ENCODE measurements at regions not wholly inside any gene's neighbourhood (a gene's known extent, or its start where the extent isn't known, plus 50 kb on each side); places are given as distances from the start of the nearest gene placed in this dataset.

DNA sequence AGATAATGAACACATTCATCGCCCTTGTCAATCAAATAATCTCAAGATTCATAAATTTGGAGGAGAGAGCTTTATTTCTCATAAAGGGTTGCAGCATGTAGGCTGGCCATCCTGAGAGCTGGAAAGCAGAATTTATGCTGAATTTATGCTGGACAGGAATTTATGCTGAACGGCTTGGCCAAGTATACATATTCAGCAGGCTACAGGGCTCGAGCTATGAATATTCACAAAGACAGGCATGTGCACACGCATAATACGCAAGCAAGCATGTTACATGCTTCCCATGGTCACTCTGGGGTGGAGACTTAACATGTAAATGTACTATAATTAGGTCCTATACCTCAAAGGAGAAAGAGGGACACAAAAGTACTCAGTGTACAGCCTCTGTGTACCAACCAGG lies 618.8 kb downstream of the METTL4 start:
- no peak for DNase-seq (ENCODE audit: low read depth in 2 of 2)

DNA sequence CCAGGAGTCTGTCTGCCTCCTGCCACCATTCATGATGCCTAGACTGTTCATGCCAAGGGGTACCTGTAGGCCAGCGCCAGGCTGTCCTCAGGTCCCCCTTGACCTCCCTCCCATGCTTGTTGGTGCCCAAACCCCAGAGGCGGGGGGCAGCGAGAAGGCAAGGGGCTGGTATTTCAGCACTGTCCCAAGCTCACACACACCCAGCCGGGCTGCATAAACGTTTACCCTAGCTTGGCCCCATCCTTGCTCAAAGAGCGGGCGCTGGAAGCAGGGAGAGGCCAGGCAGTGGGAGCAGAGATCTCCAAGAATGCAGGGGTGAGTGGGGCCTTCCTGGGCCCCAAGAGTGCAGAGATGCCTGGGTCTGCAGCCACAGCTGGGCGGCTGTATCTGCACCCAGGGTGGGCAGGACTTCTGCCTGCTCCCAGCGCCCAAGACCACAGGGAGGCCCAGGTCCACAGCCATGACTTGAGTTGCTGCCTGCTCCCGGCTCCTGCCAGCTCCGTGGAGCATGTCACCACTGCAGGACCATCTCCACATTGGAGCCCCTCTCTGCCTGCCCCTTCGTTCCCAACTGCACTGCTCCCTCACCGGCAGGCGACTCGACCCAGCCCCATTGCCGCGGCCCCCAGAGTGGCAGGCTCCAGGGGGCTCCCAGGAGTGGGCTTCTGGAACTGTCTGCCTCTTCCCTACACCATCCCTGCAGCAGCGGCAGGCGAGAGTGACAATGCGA lies 616.6 kb downstream of the METTL4 start:
- no peak for DNase-seq (ENCODE audit: low read depth in 2 of 2)

DNA sequence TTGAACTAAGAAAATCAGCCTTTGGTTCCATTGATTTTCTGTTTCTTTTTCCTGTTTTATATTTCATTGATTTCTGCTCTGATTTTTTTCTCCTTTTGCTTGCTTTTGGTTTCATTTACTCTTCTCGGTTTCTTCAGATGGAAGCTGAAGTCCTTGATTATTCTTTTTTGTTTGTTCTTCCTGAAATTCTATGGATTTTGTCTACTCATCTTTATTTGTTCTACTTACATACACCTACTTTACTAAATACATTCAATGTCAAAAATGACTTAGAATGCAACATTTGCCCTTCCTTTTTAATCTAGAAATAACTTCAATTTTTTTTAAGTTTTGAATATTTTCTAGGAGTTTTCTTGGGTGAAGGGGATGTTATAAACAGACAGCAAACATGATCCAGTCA lies 612.5 kb downstream of the METTL4 start:
- DNase-seq (ENCODE audit: low read depth in 2 of 2), result no peak

DNA sequence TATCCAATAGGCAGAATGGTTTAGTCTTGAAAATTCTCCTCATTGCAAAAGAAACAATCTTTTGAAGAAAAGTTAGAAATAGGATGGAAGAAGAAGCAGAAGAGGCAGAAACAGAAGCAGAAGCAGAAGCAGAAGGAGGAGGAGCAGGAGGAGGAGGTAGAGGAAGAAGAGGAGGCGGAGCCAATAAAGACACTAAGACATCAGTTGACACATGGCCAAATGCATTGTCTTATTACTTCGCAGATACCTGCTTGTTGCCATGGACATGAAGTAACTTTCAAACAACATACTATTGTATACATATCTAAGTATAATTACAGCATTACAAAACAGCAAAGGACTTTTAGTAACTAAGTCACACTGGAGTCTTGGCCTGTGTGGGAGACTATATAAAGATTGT lies 606.3 kb downstream of the METTL4 start:
- DNase-seq (ENCODE audit: low read depth in 2 of 2), result no peak

DNA sequence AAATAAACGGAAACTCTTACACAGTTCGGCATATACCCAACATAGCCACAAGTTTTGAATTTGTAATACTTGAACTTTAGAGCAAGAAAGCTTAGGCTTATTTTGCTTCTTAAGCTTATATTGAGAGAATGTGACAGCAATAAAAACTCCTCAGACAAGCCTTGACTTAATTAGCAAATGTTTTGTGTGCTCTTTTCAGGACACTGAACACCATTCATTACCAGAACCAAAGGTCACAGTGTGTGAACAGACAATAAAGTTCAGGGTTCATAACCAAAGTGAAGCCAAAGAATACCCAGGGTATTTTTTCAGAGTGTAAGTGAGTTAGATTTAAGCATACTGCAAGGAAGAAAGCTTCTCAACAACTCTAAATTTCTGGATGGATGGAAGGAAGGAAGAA lies 605.8 kb downstream of the METTL4 start:
- no peak for DNase-seq (ENCODE audit: low read depth in 2 of 2)

DNA sequence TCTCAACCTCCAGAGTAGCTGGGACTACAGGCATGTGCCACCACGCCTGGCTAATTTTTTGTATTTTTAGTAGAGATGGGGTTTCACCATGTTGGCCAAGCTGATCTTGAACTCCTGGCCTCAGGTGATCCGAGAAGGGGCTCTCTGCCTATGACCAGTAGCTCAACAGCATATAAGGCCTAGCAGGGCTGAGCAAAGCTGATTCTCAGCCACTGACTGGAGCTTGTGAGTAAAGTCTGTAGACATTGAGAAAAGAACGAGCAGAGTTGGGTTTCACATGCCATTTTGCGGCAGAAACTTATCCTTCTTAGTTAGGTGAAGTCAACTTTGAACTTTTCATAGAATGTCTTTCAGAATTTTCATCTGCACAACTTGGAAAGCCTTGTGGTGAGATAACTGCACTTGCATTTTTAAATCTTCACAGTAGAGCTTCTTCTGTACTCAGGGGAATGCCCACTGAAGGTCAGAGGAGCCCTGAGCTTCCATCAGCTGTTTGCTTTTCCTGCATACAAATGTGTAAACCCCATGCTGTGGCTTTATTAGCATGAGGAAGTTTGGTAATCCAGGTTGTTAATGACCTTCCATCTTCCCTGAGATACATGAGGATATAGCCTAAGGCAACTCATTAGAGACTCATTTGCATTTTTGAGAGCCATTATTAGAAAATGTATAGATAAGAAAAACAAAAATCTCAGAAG lies 602.4 kb downstream of the METTL4 start:
- no peak for DNase-seq (ENCODE audit: low read depth in 2 of 2)

DNA sequence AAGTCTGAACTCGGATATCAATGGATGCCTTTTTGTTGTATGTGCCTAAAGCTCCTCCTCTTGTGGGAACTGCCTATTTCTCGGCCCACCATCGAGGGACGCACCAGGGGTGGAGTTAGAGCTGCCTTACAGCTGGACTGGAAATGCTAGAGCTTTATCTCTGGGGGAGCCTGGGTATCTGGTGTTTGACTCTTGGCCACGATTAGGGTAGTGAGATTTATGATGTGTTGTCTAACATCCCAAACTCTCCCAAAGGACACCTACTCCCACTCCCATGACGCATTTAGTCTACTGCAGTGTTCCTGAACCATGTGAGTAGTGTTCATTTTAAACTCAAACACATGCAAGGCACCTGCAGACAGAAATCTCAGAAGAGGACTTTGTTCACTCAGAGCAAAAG lies 594.8 kb downstream of the METTL4 start:
- no peak for DNase-seq (ENCODE audit: low read depth in 2 of 2)

DNA sequence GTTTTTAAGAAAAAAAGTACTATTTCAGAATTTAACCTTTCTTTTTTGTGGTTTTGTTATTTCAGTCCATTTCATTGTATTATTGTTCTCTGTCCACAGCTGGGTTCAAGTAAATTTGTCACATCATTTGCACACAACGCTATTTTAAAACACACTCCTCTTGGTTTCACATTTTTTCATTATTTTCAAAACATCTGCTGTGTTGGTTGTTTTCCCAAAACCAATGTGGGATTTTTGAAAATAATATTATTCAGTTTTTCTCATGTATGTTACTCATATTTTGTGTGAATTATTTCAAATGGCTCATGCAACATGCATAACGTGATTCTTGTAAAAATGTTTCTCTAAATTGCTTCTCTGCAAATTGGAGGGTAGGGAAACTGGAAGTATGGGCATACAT lies 589.2 kb downstream of the METTL4 start:
- no peak for DNase-seq (ENCODE audit: low read depth in 2 of 2)

DNA sequence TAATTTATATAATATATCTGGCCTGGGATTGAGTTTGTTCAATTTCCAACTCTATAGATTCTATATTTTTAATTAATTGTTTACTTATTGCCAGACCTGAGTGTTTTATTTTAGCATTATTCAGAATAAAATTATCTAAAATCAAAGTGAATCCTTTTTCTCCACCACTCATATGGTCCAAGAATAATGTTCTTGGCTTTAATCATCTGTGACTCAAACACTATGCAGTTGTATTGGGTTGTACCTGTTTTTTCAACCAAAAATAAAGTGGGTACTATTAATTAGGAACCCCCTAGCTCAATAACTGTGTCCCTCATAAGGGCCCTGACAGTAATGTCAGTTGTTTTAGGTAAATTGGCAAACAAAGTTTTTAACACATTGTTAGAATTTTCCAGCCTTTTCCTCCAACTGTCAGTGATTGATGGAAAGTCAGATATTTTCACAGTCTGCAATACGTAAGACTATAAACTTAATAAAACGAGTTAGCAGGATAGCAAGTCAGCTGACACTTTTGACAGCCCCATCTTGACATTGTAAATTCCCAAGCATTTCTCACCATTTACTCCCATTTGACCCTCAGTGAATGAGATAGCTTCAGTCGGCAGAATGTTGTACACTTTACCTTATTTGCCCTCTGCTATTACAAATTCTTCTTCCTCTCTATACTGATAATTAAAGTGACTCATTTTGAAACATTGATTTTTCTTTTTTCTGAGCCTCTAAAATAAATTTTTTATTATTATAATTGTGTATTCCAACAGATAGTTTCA lies 587.4 kb downstream of the METTL4 start:
- no peak for DNase-seq (ENCODE audit: low read depth in 2 of 2)

DNA sequence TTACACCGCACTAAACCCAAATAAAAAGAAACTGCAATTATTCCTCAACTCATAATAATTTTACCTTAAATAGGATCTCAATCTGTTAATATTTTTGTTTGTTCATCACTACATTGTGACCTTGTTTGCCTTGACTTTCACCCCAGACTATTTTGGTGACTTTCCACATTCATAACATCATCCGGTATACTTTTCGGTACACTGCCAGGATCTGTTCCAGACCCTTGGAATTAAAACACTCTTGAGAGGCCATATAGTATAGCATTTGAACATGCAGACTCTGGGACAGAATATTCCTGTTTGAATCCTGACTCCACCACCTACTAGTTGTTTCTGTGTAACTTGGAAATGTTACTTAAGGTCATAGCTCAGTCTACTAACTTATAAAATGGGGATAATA lies 577.4 kb downstream of the METTL4 start:
- DNase-seq (ENCODE audit: low read depth in 2 of 2), result no peak

DNA sequence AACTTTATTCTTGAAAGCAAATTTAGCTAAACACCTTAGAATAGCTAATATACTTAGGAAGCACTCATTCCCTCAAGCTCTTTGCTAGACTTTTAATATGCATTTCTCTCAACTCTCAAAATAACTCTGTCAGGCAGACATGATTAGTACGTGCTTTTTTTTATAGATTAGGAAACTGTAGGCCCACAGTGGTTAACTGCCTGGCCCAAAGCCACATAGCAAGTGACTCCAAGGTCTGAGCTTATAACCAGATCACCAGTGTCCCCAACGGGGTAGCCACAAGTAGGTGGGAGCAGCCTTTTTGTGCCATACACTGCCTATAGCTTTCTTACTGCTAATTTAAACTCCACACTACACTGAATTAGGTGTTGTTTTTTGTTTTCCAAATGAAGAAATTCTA lies 576.8 kb downstream of the METTL4 start:
- no peak for DNase-seq (ENCODE audit: low read depth in 2 of 2)

DNA sequence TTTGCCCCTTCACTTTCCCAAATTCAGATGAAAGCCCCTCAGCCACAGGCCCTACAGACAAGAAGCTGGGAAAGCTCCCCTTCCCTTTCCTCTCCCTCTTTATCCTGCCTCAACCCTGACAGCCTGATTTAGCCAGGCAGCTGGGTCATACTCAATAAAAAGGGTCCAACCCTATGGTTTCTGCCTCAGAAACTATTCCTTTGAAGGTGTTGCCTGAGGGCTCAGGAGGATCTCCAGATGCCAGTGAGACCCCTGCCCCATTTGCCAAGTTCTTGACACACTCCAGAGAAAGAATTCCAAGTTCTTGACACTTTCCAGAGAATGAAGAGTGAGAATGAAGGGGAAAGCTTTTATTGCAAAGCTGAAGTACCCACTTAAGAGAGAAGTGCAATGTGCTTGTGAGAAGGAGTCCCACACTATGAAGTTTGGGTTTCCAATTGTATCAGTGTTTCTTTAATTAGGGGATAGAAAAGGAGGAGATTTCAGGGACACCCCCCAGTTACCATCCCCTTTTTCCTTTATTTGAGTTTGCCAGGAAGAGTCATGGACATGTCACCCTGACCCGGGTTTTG lies 576.2 kb downstream of the METTL4 start:
- no peak for DNase-seq (ENCODE audit: low read depth in 2 of 2)

DNA sequence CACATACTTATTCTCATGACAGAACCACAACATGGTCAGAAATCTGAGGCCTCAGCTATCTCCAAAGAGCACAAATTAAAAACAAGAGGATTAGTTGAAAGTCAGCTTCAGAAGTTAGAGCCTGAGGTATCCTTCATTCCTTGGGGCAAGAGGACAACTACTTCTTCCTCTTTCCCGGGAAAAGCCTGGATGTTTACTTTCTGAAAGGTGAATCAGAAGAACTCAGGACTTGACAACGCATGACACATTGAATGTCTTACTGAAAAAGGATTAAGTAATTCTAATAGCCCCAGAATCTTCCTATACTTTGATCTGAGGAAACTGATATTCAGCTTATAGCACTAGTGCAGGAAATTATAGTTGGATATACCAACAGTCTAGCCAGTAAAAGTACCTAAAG lies 573.2 kb downstream of the METTL4 start:
- no peak for DNase-seq (ENCODE audit: low read depth in 2 of 2)

DNA sequence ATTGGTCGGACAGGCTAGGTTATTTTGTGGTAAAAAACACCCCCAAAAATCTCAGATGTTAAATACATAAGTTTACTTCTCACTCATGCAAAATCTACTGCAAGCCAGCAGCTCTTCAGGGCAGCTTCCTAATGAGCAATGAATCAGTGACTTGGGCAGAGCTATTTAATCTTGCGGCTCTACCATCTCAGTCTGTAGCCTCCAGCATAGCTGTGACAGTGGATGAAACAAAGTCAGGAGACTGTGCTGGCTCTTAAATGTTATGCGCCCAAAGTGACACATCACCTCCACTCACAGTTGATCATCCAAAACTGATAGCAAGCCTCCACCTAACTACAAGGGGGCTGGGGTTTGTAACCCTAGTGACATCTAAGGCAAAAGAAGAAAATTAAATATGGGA lies 571.9 kb downstream of the METTL4 start:
- DNase-seq (ENCODE audit: low read depth in 2 of 2), result no peak

DNA sequence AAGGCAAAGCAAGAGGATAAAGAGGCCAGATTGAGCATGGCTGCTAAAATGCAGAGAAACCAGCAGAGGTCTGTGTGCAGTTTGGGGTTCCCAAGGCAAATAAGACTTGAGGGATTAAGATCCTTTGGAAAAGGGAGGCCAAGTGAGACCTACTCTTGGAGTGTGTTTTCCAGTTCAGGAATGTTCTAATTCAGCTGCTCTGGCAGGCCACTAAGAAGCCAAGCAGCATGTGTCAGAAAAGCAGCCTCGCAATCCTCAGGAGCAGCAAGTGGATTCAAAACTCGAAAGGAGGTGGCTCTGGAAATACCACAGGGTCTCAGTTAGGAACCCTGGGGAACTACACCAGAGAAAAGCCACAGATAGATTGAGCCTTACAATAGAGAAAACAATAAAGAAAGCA lies 569.2 kb downstream of the METTL4 start:
- DNase-seq (ENCODE audit: low read depth in 2 of 2), result no peak

DNA sequence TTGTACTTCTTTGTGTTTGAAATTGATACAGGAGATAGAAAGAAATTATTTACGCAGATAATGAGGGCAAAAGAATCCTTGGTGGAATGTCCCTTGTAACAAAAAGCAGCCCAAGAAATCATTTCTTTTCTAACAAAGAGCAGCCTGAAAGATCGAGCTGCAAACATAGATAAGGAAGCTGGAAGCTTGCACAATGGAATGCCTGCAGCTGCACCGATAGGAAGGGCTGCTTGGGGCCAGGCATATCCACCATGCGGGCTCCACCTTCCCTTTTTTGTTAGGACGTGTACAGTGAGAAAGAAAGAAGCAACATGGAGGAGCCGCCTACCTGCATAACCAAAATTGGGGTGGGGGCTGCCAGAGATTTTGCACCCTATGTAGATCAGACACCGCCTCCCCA lies 568.7 kb downstream of the METTL4 start:
- no peak for DNase-seq (ENCODE audit: low read depth in 2 of 2)

DNA sequence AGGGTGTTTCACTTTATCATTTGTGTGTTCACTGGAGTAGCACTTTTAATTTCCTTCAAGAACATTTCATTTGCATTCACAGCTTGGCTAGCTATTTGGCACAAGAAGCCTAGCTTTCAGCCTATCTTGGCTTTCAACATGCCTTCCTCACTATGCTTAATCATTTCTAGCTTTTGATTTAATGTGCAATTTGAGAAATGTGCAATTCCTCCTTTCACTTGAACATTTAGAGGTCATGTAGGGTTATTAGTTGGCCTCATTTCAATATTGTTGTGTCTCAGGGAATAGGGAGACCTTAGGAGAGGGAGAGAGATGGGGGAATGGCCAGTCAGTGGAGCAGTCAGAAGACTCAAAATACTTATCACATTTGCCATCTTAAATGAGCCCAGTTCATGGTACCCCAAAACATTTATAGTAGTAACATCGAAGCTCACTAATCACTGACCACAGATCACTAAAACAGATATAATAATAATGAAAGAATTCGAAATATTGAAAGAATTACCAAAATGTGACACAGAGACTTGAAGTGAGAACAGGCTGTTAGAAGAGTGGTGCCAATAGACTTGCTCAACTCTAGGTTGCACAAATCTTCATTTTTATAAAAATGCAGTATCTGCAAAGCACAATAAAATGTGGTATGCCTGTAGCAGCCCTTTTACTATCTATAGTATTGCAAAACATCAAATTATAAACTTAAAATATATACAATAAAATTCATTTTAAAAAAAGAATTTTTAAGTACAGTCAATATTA lies 561.2 kb downstream of the METTL4 start:
- DNase-seq (ENCODE audit: low read depth in 2 of 2), result no peak

DNA sequence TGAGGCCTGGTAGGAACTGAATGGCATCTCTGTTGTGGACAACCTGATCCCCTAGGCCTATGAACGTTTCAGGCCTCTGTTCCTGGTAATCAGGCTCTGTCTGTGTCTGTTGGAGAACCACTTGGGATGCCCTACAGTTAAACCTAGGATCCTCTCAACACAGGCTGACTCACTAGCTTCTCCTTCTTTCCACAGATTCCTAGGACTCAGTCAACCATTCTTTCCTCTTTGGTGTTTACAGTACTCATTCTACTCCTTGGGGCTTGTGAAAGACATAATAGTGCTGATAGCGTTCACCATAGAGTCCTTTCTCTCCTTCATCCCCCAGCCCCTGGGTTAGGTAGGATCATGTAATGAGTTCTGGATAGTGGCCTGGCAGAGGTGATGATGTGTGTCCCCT lies 544.3 kb downstream of the METTL4 start:
- no peak for DNase-seq (ENCODE audit: low read depth in 2 of 2)

DNA sequence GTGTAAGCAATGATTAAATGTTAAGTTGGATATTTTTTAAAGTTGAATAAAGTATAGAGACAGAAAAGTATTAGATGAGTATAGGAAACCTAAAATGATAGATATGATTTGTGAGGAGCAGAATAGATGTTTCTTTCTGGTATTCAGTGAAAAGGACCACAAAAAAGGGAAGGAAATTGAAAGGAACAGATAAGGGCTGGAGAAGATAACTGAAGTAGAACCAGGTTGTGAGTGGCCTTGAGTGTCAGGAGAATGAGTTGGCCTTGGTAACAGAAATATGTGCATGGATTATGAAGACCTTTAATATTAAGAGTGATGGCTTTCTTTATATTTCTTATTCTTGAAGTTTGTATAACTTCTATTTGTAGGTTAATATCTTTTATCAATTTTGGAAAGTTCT lies 543.5 kb downstream of the METTL4 start:
- DNase-seq (ENCODE audit: low read depth in 2 of 2), result no peak

DNA sequence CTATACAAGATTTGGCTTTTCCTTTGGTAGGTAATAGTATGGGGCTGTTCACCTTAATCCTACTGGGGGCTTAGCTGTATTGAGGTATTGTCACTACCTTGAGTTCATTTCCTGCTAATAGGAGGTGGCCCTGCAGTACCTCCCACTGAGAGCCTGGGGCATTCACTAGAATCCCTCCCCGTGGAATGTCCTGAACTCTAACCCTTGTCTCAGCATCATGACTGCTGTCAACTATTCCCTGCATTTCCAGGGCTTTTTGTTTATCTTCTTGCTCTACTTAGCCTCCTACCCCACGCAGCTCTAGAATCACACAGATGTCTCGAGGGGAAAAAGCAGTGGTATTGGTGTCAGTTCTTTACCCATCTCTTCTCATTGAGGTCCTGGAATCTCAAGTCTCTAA lies 542.3 kb downstream of the METTL4 start:
- DNase-seq (ENCODE audit: low read depth in 2 of 2), result no peak

DNA sequence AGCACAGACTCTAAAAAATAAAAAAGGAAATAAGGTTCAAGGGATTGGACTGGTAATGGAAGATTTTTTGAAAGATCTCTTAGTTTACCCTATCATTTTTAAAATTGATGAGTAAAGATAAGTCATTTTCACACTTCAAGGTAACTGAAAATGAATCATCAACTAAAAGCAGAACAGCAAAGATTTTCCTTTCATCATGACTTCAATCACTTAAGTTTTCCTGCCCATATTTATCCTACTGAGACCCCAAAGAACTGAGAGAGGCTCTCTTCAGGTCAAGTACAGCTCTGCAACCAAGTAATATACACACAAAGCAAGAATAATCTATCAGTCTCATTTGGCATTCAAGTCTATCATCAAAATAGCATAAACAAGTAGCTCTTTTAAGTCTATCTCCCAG lies 540.7 kb downstream of the METTL4 start:
- no peak for DNase-seq (ENCODE audit: low read depth in 2 of 2)

DNA sequence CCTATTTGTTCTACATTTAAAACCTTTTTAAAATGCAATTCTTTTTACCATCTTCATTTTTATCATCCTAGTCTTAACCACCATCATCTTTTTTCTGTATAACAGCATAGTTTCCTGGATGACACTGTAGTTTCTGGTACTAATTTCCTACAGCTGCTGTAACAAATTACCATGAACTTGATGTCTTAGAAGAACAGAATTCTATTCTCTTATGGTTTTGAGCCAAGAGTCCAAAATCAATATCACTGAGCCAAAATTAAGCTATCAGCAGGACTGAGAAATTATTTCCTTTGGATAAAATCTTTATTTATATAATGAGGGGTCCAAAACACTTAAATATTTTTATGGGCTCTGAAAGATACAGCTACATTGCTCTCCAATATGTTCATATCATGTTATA lies 539.3 kb downstream of the METTL4 start:
- DNase-seq (ENCODE audit: low read depth in 2 of 2), result no peak
